ENCODE measurements at regions not wholly inside any gene's neighbourhood (a gene's known extent, or its start where the extent isn't known, plus 50 kb on each side); places are given as distances from the start of the nearest gene placed in this dataset.
"Not testable (repeated sequence)": the region's sequence is repeated elsewhere in the genome, so short reads cannot be mapped to it uniquely, and the experiment has no call there.

- DNase-seq (ENCODE audit: low read depth in 2 of 2), result no peak
Observed at GRCh38 chr11:38011496-38011895, 1413.5 kb upstream of the RAG2 start.

DNA sequence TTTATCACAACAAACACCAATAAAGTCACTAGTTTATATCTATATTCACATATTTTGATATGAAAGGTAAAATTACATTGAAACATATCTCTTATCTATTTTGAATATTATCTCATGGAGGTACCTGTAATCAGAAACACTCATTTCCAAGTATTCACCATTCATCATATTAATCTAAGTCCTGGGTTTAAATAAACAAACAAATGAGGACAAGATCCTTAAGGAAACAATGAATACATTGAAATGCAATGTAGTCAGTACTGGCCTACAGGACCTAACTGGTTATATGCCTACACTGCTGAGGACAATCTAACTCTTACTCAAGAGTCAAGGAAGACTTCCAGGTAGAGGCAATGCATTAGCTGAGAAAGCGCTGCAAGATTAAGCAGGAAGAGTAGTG lies 1411.9 kb upstream of the RAG2 start:
- DNase-seq (ENCODE audit: low read depth in 2 of 2), result no peak

- DNase-seq (ENCODE audit: low read depth in 2 of 2), result no peak
Observed at GRCh38 chr11:38006466-38006865, 1408.4 kb upstream of the RAG2 start.

- DNase-seq (ENCODE audit: low read depth in 2 of 2), result peak in 1 of 2 experiments; percentile 3
Observed at GRCh38 chr11:38005597-38005996, 1407.6 kb upstream of the RAG2 start.

DNA sequence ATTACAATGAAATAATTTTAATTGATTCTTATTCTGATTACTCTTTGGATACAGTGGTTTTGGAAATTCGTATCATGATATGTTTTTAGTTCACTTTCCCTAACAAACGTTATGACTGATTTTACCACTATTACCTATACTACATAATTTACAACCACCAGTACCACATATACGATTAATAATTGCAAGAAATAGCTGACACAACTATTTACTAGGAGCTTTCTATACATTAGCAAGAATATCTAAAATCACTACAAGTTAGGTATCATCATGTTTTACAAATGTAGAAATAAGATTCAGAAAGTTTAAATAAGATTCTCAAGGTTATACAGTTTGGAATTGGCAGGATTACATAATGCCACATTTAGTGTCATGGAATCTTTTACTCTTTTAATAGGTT lies 1401.1 kb upstream of the RAG2 start:
- no peak for DNase-seq (ENCODE audit: low read depth in 2 of 2)

DNA sequence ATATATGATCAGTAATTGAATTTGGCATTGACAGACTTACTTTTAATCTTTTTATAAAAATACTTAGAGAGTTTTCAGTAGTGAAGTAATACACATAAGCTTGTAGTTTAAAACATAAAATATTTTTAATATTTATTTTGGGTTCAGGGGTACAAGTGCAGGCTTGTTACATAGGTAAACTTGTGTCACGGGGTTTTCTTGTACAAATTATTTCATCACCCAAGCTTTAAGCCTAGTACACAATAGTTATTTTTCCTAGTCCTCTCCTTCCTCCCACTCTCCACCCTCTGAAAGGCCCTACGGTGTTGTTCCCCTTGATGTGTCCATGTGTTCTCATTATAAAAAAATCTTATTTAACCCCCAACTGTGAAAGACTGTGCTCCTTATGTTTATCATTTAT lies 1397.8 kb upstream of the RAG2 start:
- DNase-seq (ENCODE audit: low read depth in 2 of 2), result no peak

- no peak for DNase-seq (ENCODE audit: low read depth in 2 of 2)
Observed at GRCh38 chr11:37988031-37988430, 1390.0 kb upstream of the RAG2 start.

- no peak for DNase-seq (ENCODE audit: low read depth in 2 of 2)
Observed at GRCh38 chr11:37984991-37985390, 1387.0 kb upstream of the RAG2 start.

- DNase-seq (ENCODE audit: low read depth in 2 of 2), result no peak
Observed at GRCh38 chr11:37978647-37979046, 1380.6 kb upstream of the RAG2 start.

- no peak for DNase-seq (ENCODE audit: low read depth in 2 of 2)
Observed at GRCh38 chr11:37973941-37974340, 1375.9 kb upstream of the RAG2 start.

- DNase-seq (ENCODE audit: low read depth in 2 of 2), result no peak
Observed at GRCh38 chr11:37972691-37973090, 1374.7 kb upstream of the RAG2 start.

- DNase-seq (ENCODE audit: low read depth in 2 of 2), result not testable (repeated sequence)
Observed at GRCh38 chr11:37969336-37969735, 1371.3 kb upstream of the RAG2 start.

DNA sequence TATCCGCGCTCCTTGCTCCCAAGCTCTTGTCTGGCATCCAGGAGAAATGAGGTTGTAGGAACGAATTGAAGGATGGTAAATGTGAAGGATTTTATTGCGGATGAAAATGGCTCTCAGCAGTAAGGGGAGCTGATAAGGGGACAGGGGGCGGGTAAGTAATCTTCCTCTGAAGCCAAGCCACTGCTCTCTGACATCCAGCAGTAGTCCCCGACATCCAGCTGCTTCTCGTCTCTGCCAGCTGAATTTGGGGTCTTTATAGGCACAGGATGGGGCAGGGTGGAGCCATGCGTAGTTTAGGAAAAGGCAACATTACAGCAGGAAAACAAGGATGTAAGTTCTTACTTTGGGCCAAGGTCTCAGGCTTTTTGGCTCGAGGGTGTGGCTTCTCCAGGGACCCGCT lies 1370.1 kb upstream of the RAG2 start:
- no peak for DNase-seq (ENCODE audit: low read depth in 2 of 2)

DNA sequence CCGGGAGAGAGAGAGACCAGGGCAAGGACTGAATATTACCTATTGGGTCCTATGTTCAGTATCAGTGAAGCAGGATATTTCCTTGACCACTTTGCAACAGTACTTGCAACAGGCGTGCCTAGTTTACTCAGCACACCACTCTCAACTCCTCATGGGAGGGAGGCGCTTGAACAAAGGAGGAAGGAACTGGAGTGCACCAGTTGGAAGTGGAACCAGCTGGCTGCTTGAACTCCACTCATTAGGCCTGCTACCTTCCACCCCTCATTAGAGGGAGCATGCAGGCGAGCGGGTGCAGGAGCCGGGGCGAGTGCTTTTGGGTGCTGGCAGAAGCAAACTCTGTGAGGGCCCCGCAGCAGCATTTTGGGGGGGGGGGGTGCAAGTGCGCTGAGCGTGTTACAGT lies 1369.6 kb upstream of the RAG2 start:
- DNase-seq (ENCODE audit: low read depth in 2 of 2), result no peak

GRCh38 chr11:37963440-37963839 lies 1365.4 kb upstream of the RAG2 start:
- DNase-seq (ENCODE audit: low read depth in 2 of 2), result no peak

DNA sequence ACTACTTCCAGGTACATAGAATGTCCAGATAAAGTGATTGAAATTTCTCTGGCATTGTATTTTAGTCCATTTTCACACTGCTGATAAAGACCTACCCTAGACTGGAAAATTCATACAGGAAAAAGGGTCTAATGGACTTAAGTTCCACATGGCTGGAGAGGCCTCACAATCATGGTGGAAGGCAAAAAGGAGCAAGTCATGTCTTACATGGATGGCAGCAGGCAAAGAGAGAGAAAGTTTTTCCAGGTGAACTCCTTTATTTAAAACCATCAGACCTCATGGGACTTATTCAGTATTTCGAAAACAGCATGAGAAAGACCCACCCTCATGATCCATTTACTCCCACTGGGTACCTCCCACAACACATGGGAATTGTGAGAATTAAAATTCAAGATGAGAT lies 1359.7 kb upstream of the RAG2 start:
- no peak for DNase-seq (ENCODE audit: low read depth in 2 of 2)

GRCh38 chr11:37951996-37952395 lies 1354.0 kb upstream of the RAG2 start:
- DNase-seq (ENCODE audit: low read depth in 2 of 2), result no peak

GRCh38 chr11:37948258-37948657 lies 1350.2 kb upstream of the RAG2 start:
- DNase-seq (ENCODE audit: low read depth in 2 of 2), result no peak

DNA sequence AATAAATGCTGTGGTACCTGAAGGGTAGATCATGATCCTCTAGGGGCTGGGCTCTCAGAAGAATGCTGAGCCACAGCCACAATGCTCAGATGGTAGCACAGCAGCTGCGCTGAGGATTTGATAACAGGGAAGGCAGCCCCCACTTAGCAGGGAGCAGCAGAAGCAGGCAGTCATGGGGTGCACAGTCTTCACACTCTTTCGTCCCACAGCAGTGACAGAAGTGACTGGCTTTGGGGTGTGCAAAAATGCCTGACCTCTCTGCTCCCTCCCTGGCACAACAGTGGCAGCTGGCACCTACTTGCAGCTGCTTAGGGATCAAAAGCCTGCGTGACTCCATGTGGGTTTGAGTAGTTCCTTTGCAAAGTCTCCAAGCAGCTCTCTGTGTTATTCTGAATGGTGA lies 1349.8 kb upstream of the RAG2 start:
- no peak for DNase-seq (ENCODE audit: low read depth in 2 of 2)

DNA sequence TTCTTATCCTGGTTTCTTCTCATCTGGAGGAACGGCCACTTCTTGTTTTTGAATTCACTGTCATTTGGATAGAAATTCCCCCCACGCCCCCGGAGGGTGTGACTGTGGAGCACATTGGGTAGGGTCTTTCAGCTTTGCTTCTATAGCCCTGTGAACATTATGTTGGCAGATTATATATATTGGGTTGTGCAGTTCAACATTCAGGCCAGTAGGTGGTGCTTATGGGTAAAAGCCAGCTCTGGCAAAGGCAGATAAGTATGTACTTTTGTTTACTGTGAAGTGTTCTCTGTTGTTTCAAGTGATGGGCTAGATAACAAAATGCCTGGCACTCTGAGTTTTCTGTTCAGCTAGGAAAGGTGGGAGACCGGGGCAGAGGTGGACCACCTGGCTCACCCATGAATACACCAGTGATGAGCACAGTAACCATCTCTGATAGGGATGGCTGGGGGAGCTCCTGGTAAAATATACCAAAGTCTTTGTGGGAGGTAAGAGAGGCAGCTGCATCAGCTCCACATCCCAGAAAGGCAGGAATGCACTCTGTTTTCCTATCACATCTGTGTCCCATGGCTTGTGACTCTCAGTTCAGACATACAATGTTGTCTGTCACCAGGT lies 1348.2 kb upstream of the RAG2 start:
- DNase-seq (ENCODE audit: low read depth in 2 of 2), result peak in 1 of 2 experiments; percentile 0

DNA sequence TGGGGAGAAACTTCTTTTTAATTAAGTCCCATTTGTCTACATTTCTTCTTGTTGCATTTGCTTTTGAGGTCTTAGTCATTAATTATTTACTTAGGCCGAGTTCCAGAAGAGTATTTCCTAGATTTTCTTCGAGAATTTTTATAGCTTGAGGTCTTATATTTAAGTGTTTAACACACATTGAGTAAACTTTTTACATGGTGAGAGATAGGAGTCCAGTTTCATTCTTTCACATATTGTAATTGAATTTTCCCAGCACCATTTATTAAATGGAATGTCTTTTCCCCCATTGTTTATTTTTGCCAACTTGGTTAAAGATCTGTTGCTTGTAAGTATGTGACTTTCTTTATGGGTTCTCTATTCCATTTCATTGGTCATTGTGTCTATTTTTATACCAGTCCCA lies 1344.0 kb upstream of the RAG2 start:
- no peak for DNase-seq (ENCODE audit: low read depth in 2 of 2)

GRCh38 chr11:37929100-37929653 lies 1331.1 kb upstream of the RAG2 start:
- DNase-seq (ENCODE audit: low read depth in 2 of 2), result no peak

DNA sequence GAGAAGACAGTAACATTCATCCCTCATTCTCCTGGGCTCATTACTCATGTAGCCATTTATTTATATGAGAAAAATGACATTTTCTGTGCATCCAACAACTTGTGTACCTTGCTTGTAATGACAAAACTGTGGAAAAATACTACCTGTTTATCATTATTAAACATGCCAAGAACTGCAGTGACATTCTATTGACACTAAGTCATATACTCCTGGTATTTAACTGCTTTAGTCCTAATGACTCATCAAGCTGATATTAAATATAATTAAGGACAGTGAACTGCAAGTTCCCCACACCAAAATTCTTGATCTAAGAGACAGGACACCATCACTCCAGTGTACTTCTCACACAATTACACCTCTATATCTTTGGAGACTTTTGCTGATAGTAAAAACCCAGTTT lies 1328.7 kb upstream of the RAG2 start:
- no peak for DNase-seq (ENCODE audit: low read depth in 2 of 2)

DNA sequence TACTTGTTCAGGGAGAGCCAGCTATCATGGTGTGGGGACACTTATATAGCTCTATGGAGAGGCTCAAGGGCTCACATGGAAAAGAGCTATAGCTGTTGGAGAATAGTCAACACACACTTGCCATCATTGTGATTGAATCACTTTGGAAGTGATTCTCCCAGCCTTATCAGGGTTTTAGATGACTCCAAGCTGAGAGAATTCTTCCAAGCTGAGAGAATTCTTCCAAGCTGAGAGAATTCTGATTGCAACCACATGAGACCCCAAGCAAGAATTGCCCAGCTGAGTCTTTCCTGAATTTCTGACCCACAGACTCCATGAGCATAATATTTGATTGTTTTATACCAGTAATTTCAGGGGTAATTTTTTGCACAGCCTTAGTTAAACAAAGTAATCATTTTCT lies 1318.3 kb upstream of the RAG2 start:
- DNase-seq (ENCODE audit: low read depth in 2 of 2), result no peak
